ENCODE measurements at regions not wholly inside any gene's neighbourhood (a gene's known extent, or its start where the extent isn't known, plus 50 kb on each side); places are given as distances from the start of the nearest gene placed in this dataset.

DNA sequence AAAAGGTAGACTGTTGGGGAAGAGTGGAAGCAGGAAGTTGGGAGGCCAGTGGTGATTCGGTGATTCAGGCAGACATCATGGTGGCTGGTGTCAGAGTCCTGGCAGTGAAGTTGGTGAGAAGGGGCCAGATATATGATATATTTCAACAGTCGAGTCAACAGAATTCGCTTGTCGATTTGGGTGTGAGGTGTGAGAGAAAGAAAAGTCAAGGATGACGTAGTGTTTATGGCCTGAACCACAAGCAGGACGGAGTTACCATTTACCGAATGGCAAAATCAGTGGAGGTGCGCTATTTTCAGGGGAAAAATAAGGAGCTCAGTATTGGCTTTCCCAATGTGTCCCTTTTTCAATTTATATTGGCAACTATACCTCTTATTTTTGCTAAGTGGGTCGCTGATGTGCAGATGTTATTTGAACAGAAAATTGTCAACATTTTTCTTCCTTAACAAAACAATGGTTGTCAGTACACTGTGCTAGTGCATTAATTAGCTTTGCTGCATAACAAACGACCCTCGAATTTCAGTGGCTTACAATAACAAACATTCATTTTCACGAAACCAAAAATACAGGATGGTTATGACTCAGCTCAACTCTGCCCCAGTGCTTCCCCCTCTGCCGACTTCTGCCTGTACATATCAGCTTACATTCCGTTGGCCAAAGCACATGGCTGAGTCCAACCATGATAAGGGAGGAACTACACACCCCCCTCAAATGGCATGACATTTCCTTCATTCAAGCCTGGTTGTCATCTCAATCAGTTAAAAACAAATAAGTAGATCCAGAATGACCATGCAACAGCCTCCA lies 255.0 kb upstream of the ZFP64 start:
- no peaks in the 10 kb centered on the region for H3K27me3 ChIP-seq (ENCODE audit: low read depth, low read length)
- no peak overlapping the region for H3K27ac ChIP-seq (ENCODE audit: low read length)
- H3K4me1 ChIP-seq (ENCODE audit: control insufficient read depth in 1 of 2, insufficient read depth in 2 of 2, low read length in 2 of 2) = no peaks in the 10 kb centered on the region

DNA sequence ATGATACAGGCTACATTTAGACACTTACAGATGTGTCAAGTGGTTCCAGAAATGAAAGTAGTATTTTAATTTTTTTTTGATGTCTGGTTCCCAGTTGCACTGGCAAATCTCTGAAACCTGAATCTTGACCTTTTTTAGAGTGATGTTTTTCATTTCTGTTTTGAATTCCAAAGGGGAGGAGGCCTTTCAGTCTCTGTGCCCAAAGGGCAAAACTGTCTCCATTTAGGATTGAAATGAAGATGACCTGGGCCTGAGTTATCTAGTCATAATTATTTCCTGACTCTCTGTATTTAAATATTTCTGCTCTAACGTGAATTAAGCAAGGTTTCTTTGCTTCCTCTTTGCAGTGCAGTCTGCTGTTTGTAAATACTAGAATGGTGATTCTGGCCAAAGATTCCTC lies 252.9 kb upstream of the ZFP64 start:
- no peak overlapping the region for H3K27ac ChIP-seq (ENCODE audit: low read length)
- H3K27me3 ChIP-seq (ENCODE audit: low read depth, low read length) = no peaks in the 10 kb centered on the region
- H3K9me3 ChIP-seq (ENCODE audit: control insufficient read depth in 1 of 2, low read length in 2 of 2) = no peaks in the 10 kb centered on the region
- no peak overlapping the region for H3K4me3 ChIP-seq (ENCODE audit: low read depth in 1 of 2, low read length in 2 of 2)
- no peaks in the 10 kb centered on the region for H3K4me1 ChIP-seq (ENCODE audit: control insufficient read depth in 1 of 2, insufficient read depth in 2 of 2, low read length in 2 of 2)
- no peaks in the 10 kb centered on the region for H3K36me3 ChIP-seq (ENCODE audit: control insufficient read depth in 1 of 2, insufficient read depth in 2 of 2, low read length in 2 of 2)

More for the DNA sequence above, 255.0 kb upstream of the ZFP64 start:
- no peaks in the 10 kb centered on the region for H3K9me3 ChIP-seq (ENCODE audit: control insufficient read depth in 1 of 2, low read length in 2 of 2)
- H3K4me3 ChIP-seq (ENCODE audit: low read depth in 1 of 2, low read length in 2 of 2) = no peak overlapping the region
- H3K36me3 ChIP-seq (ENCODE audit: control insufficient read depth in 1 of 2, insufficient read depth in 2 of 2, low read length in 2 of 2) = no peaks in the 10 kb centered on the region

DNA sequence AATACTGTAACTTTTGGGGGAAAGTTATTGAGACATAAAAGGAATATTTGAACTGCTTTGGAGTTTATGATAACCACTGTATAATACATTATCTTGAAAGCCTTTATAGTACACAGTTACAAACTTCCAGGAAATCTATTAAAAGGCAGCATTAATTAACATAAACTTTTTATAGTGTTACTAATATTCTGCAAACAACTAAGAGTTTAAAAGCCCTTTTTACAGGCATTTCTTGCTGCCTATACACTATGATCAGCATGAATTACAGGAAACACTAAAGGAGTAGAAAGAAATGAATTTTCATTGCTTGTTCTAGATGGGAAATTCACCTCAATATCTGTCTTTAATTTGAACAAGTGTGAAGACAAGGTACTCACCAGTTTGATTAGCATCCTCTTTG lies 252.3 kb upstream of the ZFP64 start:
- Histone ChIP-seq H3K4me1 (ENCODE audit: control insufficient read depth in 1 of 2, insufficient read depth in 2 of 2, low read length in 2 of 2) (no peaks in the 10 kb centered on the region), H3K4me3 (ENCODE audit: low read depth in 1 of 2, low read length in 2 of 2) (no peak overlapping the region), H3K27ac (ENCODE audit: low read length) (no peak overlapping the region), H3K9me3 (ENCODE audit: control insufficient read depth in 1 of 2, low read length in 2 of 2) (no peaks in the 10 kb centered on the region), H3K36me3 (ENCODE audit: control insufficient read depth in 1 of 2, insufficient read depth in 2 of 2, low read length in 2 of 2) (no peaks in the 10 kb centered on the region), H3K27me3 (ENCODE audit: low read depth, low read length) (no peaks in the 10 kb centered on the region)

- Histone ChIP-seq H3K4me3 (ENCODE audit: low read depth in 1 of 2, low read length in 2 of 2) (no peak overlapping the region), H3K4me1 (ENCODE audit: control insufficient read depth in 1 of 2, insufficient read depth in 2 of 2, low read length in 2 of 2) (no peaks in the 10 kb centered on the region), H3K27ac (ENCODE audit: low read length) (no peak overlapping the region), H3K27me3 (ENCODE audit: low read depth, low read length) (no peaks in the 10 kb centered on the region), H3K9me3 (ENCODE audit: control insufficient read depth in 1 of 2, low read length in 2 of 2) (no peaks in the 10 kb centered on the region), H3K36me3 (ENCODE audit: control insufficient read depth in 1 of 2, insufficient read depth in 2 of 2, low read length in 2 of 2) (no peaks in the 10 kb centered on the region)
These were observed 250.1 kb upstream of the ZFP64 start for GRCh38 chr20:52441710-52442109.

GRCh38 chr20:52439375-52439774 lies 247.8 kb upstream of the ZFP64 start:
- no peaks in the 10 kb centered on the region for H3K4me1 ChIP-seq (ENCODE audit: control insufficient read depth in 1 of 2, insufficient read depth in 2 of 2, low read length in 2 of 2)
- H3K27ac ChIP-seq (ENCODE audit: low read length) = no peak overlapping the region
- no peaks in the 10 kb centered on the region for H3K36me3 ChIP-seq (ENCODE audit: control insufficient read depth in 1 of 2, insufficient read depth in 2 of 2, low read length in 2 of 2)
- H3K27me3 ChIP-seq (ENCODE audit: low read depth, low read length) = no peaks in the 10 kb centered on the region
- no peaks in the 10 kb centered on the region for H3K9me3 ChIP-seq (ENCODE audit: control insufficient read depth in 1 of 2, low read length in 2 of 2)
- H3K4me3 ChIP-seq (ENCODE audit: low read depth in 1 of 2, low read length in 2 of 2) = no peak overlapping the region

GRCh38 chr20:52438326-52438963 lies 246.9 kb upstream of the ZFP64 start:
- no peak overlapping the region for H3K4me3 ChIP-seq (ENCODE audit: low read depth in 1 of 2, low read length in 2 of 2)
- no peaks in the 10 kb centered on the region for H3K36me3 ChIP-seq (ENCODE audit: control insufficient read depth in 1 of 2, insufficient read depth in 2 of 2, low read length in 2 of 2)
- H3K27me3 ChIP-seq (ENCODE audit: low read depth, low read length) = no peaks in the 10 kb centered on the region
- H3K9me3 ChIP-seq (ENCODE audit: control insufficient read depth in 1 of 2, low read length in 2 of 2) = no peaks in the 10 kb centered on the region
- no peaks in the 10 kb centered on the region for H3K4me1 ChIP-seq (ENCODE audit: control insufficient read depth in 1 of 2, insufficient read depth in 2 of 2, low read length in 2 of 2)
- no peak overlapping the region for H3K27ac ChIP-seq (ENCODE audit: low read length)

GRCh38 chr20:52434453-52434852 lies 242.9 kb upstream of the ZFP64 start:
- Histone ChIP-seq H3K27ac (ENCODE audit: low read length) (no peak overlapping the region), H3K27me3 (ENCODE audit: low read depth, low read length) (no peaks in the 10 kb centered on the region), H3K4me3 (ENCODE audit: low read depth in 1 of 2, low read length in 2 of 2) (no peak overlapping the region), H3K9me3 (ENCODE audit: control insufficient read depth in 1 of 2, low read length in 2 of 2) (no peaks in the 10 kb centered on the region), H3K36me3 (ENCODE audit: control insufficient read depth in 1 of 2, insufficient read depth in 2 of 2, low read length in 2 of 2) (no peaks in the 10 kb centered on the region), H3K4me1 (ENCODE audit: control insufficient read depth in 1 of 2, insufficient read depth in 2 of 2, low read length in 2 of 2) (no peaks in the 10 kb centered on the region)

DNA sequence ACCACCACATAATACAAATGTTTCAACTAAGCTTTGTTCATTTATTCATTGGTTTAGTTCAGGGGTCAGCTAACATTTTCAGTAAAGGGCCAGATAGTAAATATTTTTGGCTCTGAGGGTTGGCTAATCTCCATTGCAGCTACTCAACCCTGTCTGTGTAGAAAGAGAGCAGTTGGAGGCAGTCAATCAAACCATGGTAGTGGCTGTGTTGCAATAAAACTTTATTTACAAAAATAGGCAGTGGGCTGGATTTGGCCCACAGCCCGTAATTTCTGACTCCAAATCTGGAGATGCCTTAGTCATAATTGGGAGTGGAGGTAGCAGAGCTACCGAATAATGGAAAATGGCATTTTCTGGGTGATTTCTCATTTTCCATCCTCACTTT lies 242.5 kb upstream of the ZFP64 start:
- Histone ChIP-seq H3K27me3 (ENCODE audit: low read depth, low read length) (no peaks in the 10 kb centered on the region), H3K36me3 (ENCODE audit: control insufficient read depth in 1 of 2, insufficient read depth in 2 of 2, low read length in 2 of 2) (no peaks in the 10 kb centered on the region), H3K9me3 (ENCODE audit: control insufficient read depth in 1 of 2, low read length in 2 of 2) (no peaks in the 10 kb centered on the region), H3K4me3 (ENCODE audit: low read depth in 1 of 2, low read length in 2 of 2) (no peak overlapping the region), H3K4me1 (ENCODE audit: control insufficient read depth in 1 of 2, insufficient read depth in 2 of 2, low read length in 2 of 2) (no peaks in the 10 kb centered on the region), H3K27ac (ENCODE audit: low read length) (no peak overlapping the region)

DNA sequence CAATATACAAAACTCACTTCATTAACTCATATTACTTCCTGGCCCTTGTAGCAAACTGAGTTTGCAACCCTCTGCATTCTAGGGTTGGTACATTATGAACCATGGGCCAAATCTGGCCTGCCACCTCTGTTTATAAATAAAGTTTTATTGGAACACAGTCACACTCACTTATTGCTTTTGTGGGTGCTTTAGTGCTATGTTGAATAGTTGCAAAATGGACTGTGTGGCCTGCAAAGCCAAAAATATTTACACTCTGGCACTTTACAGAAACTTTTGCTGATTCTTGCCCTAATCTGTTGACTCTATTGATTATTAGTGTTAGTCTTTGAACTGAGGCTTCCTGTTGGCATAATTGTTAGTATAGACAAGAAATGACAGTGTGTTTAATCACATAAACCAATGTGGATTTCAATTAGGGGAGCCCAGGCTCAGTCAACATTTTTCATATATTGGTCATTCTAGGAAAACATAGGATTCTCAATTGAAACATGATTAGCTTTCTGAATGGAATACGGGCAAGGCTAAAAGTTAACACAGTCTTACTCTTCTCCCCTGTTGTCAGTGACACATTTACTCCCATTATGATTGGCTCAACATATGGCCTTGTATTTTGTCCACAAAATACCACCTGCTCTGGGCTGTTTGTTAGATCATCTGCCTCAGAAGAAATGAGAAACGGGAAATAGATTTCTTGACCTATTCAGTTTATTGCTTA lies 241.9 kb upstream of the ZFP64 start:
- no peak overlapping the region for H3K27ac ChIP-seq (ENCODE audit: low read length)
- no peaks in the 10 kb centered on the region for H3K27me3 ChIP-seq (ENCODE audit: low read depth, low read length)
- H3K4me3 ChIP-seq (ENCODE audit: low read depth in 1 of 2, low read length in 2 of 2) = no peak overlapping the region
- H3K36me3 ChIP-seq (ENCODE audit: control insufficient read depth in 1 of 2, insufficient read depth in 2 of 2, low read length in 2 of 2) = no peaks in the 10 kb centered on the region
- H3K4me1 ChIP-seq (ENCODE audit: control insufficient read depth in 1 of 2, insufficient read depth in 2 of 2, low read length in 2 of 2) = no peaks in the 10 kb centered on the region
- no peaks in the 10 kb centered on the region for H3K9me3 ChIP-seq (ENCODE audit: control insufficient read depth in 1 of 2, low read length in 2 of 2)

DNA sequence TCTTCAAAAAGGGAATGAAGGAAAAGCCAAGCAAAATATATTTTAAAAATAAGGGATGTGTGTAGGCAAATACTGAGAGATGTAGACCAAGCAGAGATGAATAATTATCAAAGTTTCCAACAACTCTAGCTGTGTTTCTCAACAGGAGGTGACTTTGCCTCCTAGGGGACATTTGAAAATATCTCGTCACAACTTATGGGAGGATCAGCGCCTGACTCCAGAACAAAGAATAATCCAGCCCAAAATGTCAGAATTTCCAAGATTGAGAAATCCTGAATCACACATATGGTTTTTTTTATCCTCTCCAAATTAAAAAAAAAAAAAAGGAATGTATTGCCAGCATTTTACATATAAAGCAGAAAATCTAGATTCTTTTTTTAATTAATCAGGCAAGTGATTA lies 241.2 kb upstream of the ZFP64 start:
- Histone ChIP-seq H3K27me3 (ENCODE audit: low read depth, low read length) (no peaks in the 10 kb centered on the region), H3K4me1 (ENCODE audit: control insufficient read depth in 1 of 2, insufficient read depth in 2 of 2, low read length in 2 of 2) (no peaks in the 10 kb centered on the region), H3K9me3 (ENCODE audit: control insufficient read depth in 1 of 2, low read length in 2 of 2) (no peaks in the 10 kb centered on the region), H3K4me3 (ENCODE audit: low read depth in 1 of 2, low read length in 2 of 2) (no peak overlapping the region), H3K27ac (ENCODE audit: low read length) (no peak overlapping the region), H3K36me3 (ENCODE audit: control insufficient read depth in 1 of 2, insufficient read depth in 2 of 2, low read length in 2 of 2) (no peaks in the 10 kb centered on the region)

GRCh38 chr20:52429029-52429428 lies 237.4 kb upstream of the ZFP64 start:
- no peak overlapping the region for H3K27ac ChIP-seq (ENCODE audit: low read length)
- H3K4me1 ChIP-seq (ENCODE audit: control insufficient read depth in 1 of 2, insufficient read depth in 2 of 2, low read length in 2 of 2) = no peaks in the 10 kb centered on the region
- no peaks in the 10 kb centered on the region for H3K9me3 ChIP-seq (ENCODE audit: control insufficient read depth in 1 of 2, low read length in 2 of 2)
- H3K4me3 ChIP-seq (ENCODE audit: low read depth in 1 of 2, low read length in 2 of 2) = no peak overlapping the region
- H3K27me3 ChIP-seq (ENCODE audit: low read depth, low read length) = no peaks in the 10 kb centered on the region
- no peaks in the 10 kb centered on the region for H3K36me3 ChIP-seq (ENCODE audit: control insufficient read depth in 1 of 2, insufficient read depth in 2 of 2, low read length in 2 of 2)
